ENCODE measurements at regions not wholly inside any gene's neighbourhood (a gene's known extent, or its start where the extent isn't known, plus 50 kb on each side); places are given as distances from the start of the nearest gene placed in this dataset.

DNA sequence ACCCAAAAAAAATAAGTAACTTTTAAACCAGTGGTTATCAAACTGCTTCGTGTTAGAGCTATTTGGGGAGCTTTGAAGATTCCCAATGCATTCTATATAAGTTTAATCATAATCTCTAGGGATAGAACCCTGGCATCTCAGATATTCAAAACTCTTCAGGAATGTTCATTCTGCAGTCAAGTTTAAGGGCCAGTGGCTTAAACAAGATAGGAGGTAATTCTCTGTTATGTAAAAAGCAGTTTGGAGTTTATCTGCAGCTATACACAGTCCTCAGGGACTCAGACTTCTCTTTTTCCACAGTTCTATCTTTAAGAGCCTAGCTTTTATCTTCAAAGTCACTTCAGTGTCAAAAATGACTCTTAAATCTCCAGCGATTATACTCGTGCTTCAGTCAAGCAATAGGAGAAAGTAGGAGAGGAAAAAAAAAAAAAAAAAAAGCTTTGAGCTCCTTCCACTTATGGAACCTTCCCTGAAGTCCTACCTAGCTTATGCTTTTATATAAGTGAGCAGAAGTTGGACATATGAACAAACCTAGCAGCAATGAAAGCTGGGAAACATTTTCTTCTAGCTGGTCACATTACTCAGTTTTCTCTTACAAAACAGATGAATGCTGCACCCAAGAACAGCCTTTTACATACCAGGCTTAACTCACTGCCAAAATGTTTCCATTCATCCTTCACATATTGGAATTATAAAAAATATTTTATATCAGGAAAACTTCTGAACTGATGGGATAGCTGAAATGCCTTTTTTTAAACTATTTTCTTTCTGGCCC, 302.8 kb downstream of the FSCB start:
- no CpG with 5 or more reads among the region's 3 CpGs for WGBS, 2 experiments (ENCODE audit: insufficient coverage in 2 of 2)
- H3K36me3 ChIP-seq (ENCODE audit: control insufficient read depth, insufficient read depth, low read length) = no peaks in the 10 kb centered on the region
- H3K4me1 ChIP-seq (ENCODE audit: control insufficient read depth, insufficient read depth, low read length, poor library complexity, severe bottlenecking) = peaks cover 3% of the 10 kb centered on the region
- H3K27ac ChIP-seq (ENCODE audit: low read depth, low read length, severe bottlenecking) = peak overlapping the region; percentile 11
- H3K4me3 ChIP-seq (ENCODE audit: extremely low read depth, insufficient read depth, low read length, poor library complexity, severe bottlenecking) = no peak overlapping the region
- H3K9me3 ChIP-seq (ENCODE audit: control insufficient read depth, low read length) = no peaks in the 10 kb centered on the region

DNA sequence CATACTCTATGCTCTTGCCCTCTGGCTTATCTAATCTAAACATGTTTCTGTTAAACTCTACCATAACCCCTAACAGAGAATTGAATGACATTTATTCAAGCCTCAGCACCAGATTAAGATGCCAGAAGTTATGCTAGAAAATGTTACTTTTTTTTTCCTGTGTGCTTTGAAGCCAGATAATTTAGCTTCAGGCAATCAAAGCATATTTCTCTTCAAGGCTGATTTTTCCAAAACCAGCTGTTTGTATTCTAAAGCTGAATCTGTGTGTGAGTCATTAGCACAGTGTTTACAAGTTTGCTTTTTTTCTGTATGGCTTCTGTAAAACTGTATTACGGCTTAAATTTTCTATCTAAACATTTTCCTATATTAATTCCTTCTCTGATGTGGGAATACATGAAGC, 326.1 kb downstream of the FSCB start:
- Histone ChIP-seq H3K4me3 (ENCODE audit: extremely low read depth, insufficient read depth, low read length, poor library complexity, severe bottlenecking) (no peak overlapping the region), H3K9me3 (ENCODE audit: control insufficient read depth, low read length) (no peaks in the 10 kb centered on the region), H3K27ac (ENCODE audit: low read depth, low read length, severe bottlenecking) (no peak overlapping the region), H3K36me3 (ENCODE audit: control insufficient read depth, insufficient read depth, low read length) (no peaks in the 10 kb centered on the region), H3K4me1 (ENCODE audit: control insufficient read depth, insufficient read depth, low read length, poor library complexity, severe bottlenecking) (peaks cover 4% of the 10 kb centered on the region)
- WGBS, 2 experiments (ENCODE audit: insufficient coverage in 2 of 2) = no CpG with 5 or more reads among the region's 1 CpG

- Histone ChIP-seq H3K9me3 (ENCODE audit: control insufficient read depth, low read length) (no peaks in the 10 kb centered on the region), H3K27ac (ENCODE audit: low read depth, low read length, severe bottlenecking) (no peak overlapping the region), H3K4me3 (ENCODE audit: extremely low read depth, insufficient read depth, low read length, poor library complexity, severe bottlenecking) (no peak overlapping the region), H3K36me3 (ENCODE audit: control insufficient read depth, insufficient read depth, low read length) (no peaks in the 10 kb centered on the region), H3K4me1 (ENCODE audit: control insufficient read depth, insufficient read depth, low read length, poor library complexity, severe bottlenecking) (no peaks in the 10 kb centered on the region)
- WGBS, 2 experiments (ENCODE audit: insufficient coverage in 2 of 2) = 88% methylated on average over 2 of the region's 4 CpGs; no CpG with 5 or more reads in 1 of the 2 experiments
Measured at GRCh38 chr14:44170556-44170955, 336.5 kb downstream of the FSCB start.

DNA sequence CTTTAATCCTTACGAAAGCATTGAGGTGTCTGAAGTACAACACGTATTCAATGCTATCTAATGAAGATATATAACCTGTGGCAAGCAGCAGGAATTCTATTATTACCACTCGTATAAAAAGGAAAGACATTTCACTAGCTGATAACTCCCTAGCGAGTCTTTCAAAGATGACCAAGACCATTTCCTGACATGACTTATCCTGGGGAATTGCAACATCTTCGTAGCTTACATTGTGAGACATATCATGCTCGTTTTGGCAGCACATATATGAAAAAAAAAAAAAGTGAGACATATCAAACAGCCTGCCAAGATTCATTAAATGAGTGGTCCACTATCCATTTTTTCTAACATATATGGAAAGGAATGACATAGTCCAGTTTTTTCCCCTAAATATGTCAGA, 337.0 kb downstream of the FSCB start:
- Histone ChIP-seq H3K36me3 (ENCODE audit: control insufficient read depth, insufficient read depth, low read length) (no peaks in the 10 kb centered on the region), H3K4me3 (ENCODE audit: extremely low read depth, insufficient read depth, low read length, poor library complexity, severe bottlenecking) (no peak overlapping the region), H3K4me1 (ENCODE audit: control insufficient read depth, insufficient read depth, low read length, poor library complexity, severe bottlenecking) (no peaks in the 10 kb centered on the region), H3K9me3 (ENCODE audit: control insufficient read depth, low read length) (no peaks in the 10 kb centered on the region), H3K27ac (ENCODE audit: low read depth, low read length, severe bottlenecking) (no peak overlapping the region)
- 90 to 100% methylated on average over 3 to 4 of the region's 6 CpGs for WGBS, 2 experiments (ENCODE audit: insufficient coverage in 2 of 2)

GRCh38 chr14:44168566-44168965, 338.5 kb downstream of the FSCB start:
- Histone ChIP-seq H3K4me3 (ENCODE audit: extremely low read depth, insufficient read depth, low read length, poor library complexity, severe bottlenecking) (no peak overlapping the region), H3K27ac (ENCODE audit: low read depth, low read length, severe bottlenecking) (no peak overlapping the region), H3K4me1 (ENCODE audit: control insufficient read depth, insufficient read depth, low read length, poor library complexity, severe bottlenecking) (no peaks in the 10 kb centered on the region), H3K9me3 (ENCODE audit: control insufficient read depth, low read length) (no peaks in the 10 kb centered on the region), H3K36me3 (ENCODE audit: control insufficient read depth, insufficient read depth, low read length) (no peaks in the 10 kb centered on the region)

DNA sequence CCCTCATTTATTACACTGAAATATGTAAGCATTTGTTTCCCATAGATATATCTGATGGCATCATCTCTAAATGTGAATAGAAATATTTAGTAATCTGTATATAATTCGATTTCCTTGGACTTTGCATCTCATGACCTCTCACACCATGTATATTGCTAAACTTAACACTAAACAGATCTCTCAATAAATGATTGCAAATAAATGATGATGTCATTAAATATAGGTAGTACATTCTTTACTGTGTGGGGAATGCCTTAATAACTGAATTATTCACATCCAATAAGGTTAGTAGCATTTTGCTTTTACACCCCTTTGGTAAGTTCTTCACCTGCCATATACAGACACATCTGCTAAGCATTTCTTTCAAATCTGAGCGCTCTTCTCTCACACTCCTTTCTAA, 340.5 kb downstream of the FSCB start:
- H3K27ac ChIP-seq (ENCODE audit: low read depth, low read length, severe bottlenecking) = no peak overlapping the region
- no CpG with 5 or more reads among the region's 2 CpGs for WGBS, 2 experiments (ENCODE audit: insufficient coverage in 2 of 2)

GRCh38 chr14:44165936-44166335, 341.1 kb downstream of the FSCB start:
- no CpG with 5 or more reads among the region's 3 CpGs for WGBS, 2 experiments (ENCODE audit: insufficient coverage in 2 of 2)
- Histone ChIP-seq H3K4me3 (ENCODE audit: extremely low read depth, insufficient read depth, low read length, poor library complexity, severe bottlenecking) (no peak overlapping the region), H3K9me3 (ENCODE audit: control insufficient read depth, low read length) (peaks cover 6% of the 10 kb centered on the region), H3K36me3 (ENCODE audit: control insufficient read depth, insufficient read depth, low read length) (no peaks in the 10 kb centered on the region), H3K4me1 (ENCODE audit: control insufficient read depth, insufficient read depth, low read length, poor library complexity, severe bottlenecking) (no peaks in the 10 kb centered on the region), H3K27ac (ENCODE audit: low read depth, low read length, severe bottlenecking) (no peak overlapping the region)

More for the DNA sequence above, 340.5 kb downstream of the FSCB start:
- Histone ChIP-seq H3K36me3 (ENCODE audit: control insufficient read depth, insufficient read depth, low read length) (no peaks in the 10 kb centered on the region), H3K4me3 (ENCODE audit: extremely low read depth, insufficient read depth, low read length, poor library complexity, severe bottlenecking) (no peak overlapping the region), H3K4me1 (ENCODE audit: control insufficient read depth, insufficient read depth, low read length, poor library complexity, severe bottlenecking) (no peaks in the 10 kb centered on the region), H3K9me3 (ENCODE audit: control insufficient read depth, low read length) (peaks cover 6% of the 10 kb centered on the region)

DNA sequence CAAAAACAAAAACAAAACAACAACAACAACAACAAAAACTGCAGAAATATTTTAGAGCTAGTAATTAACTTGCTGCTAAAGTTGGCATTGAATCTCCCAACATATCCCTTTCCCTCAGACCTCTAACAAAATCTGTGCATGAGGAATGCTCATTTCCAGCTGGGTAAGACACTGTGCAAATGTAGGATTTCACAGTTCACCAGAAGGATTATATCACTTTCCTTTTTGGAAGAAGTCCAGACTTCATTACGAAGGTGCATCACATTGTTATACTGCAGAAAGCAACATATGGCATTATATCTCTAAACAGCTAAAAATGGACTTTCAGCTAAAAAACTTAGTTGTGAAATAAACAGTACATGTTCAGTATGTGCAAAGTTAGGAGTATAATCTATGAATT, 341.8 kb downstream of the FSCB start:
- WGBS, 2 experiments (ENCODE audit: insufficient coverage in 2 of 2) = 100% methylated on average over 1 of the region's 1 CpG; no CpG with 5 or more reads in 1 of the 2 experiments
- Histone ChIP-seq H3K36me3 (ENCODE audit: control insufficient read depth, insufficient read depth, low read length) (no peaks in the 10 kb centered on the region), H3K4me3 (ENCODE audit: extremely low read depth, insufficient read depth, low read length, poor library complexity, severe bottlenecking) (no peak overlapping the region), H3K4me1 (ENCODE audit: control insufficient read depth, insufficient read depth, low read length, poor library complexity, severe bottlenecking) (no peaks in the 10 kb centered on the region), H3K27ac (ENCODE audit: low read depth, low read length, severe bottlenecking) (no peak overlapping the region), H3K9me3 (ENCODE audit: control insufficient read depth, low read length) (peaks cover 6% of the 10 kb centered on the region)

GRCh38 chr14:44163946-44164345, 343.1 kb downstream of the FSCB start:
- WGBS, 2 experiments (ENCODE audit: insufficient coverage in 2 of 2) = 83 to 100% methylated on average over 1 of the region's 2 CpGs
- Histone ChIP-seq H3K4me3 (ENCODE audit: extremely low read depth, insufficient read depth, low read length, poor library complexity, severe bottlenecking) (no peak overlapping the region), H3K36me3 (ENCODE audit: control insufficient read depth, insufficient read depth, low read length) (no peaks in the 10 kb centered on the region), H3K9me3 (ENCODE audit: control insufficient read depth, low read length) (peaks cover 6% of the 10 kb centered on the region), H3K4me1 (ENCODE audit: control insufficient read depth, insufficient read depth, low read length, poor library complexity, severe bottlenecking) (no peaks in the 10 kb centered on the region), H3K27ac (ENCODE audit: low read depth, low read length, severe bottlenecking) (no peak overlapping the region)

GRCh38 chr14:44162197-44162596, 344.9 kb downstream of the FSCB start:
- 89 to 96% methylated on average over 4 of the region's 5 CpGs for WGBS, 2 experiments (ENCODE audit: insufficient coverage in 2 of 2)
- Histone ChIP-seq H3K9me3 (ENCODE audit: control insufficient read depth, low read length) (peaks cover 6% of the 10 kb centered on the region), H3K36me3 (ENCODE audit: control insufficient read depth, insufficient read depth, low read length) (no peaks in the 10 kb centered on the region), H3K4me3 (ENCODE audit: extremely low read depth, insufficient read depth, low read length, poor library complexity, severe bottlenecking) (no peak overlapping the region), H3K27ac (ENCODE audit: low read depth, low read length, severe bottlenecking) (no peak overlapping the region), H3K4me1 (ENCODE audit: control insufficient read depth, insufficient read depth, low read length, poor library complexity, severe bottlenecking) (no peaks in the 10 kb centered on the region)

DNA sequence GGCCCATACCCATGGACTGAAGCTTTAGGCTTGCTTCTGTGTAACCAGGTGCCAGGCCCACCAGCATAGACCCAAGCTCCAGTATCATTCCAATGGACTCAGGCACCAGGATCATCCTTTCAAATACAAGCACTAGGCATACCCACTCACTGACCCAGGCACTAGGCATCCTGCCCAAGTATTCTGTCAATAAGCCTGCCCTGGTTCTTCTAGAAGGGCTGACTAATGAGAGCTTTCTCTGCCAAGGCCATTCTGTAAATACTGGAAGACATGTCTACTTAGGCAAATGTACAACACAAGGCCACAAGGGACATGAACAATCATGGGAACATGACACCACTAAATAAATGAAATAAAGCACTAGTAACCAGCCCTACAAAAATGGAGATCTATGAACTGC, 352.2 kb downstream of the FSCB start:
- H3K36me3 ChIP-seq (ENCODE audit: control insufficient read depth, insufficient read depth, low read length) = no peaks in the 10 kb centered on the region
- no peaks in the 10 kb centered on the region for H3K4me1 ChIP-seq (ENCODE audit: control insufficient read depth, insufficient read depth, low read length, poor library complexity, severe bottlenecking)
- H3K4me3 ChIP-seq (ENCODE audit: extremely low read depth, insufficient read depth, low read length, poor library complexity, severe bottlenecking) = no peak overlapping the region
- H3K27ac ChIP-seq (ENCODE audit: low read depth, low read length, severe bottlenecking) = no peak overlapping the region
- H3K9me3 ChIP-seq (ENCODE audit: control insufficient read depth, low read length) = no peaks in the 10 kb centered on the region
